ENCODE measurements at regions not wholly inside any gene's neighbourhood (a gene's known extent, or its start where the extent isn't known, plus 50 kb on each side); places are given as distances from the start of the nearest gene placed in this dataset.

DNA sequence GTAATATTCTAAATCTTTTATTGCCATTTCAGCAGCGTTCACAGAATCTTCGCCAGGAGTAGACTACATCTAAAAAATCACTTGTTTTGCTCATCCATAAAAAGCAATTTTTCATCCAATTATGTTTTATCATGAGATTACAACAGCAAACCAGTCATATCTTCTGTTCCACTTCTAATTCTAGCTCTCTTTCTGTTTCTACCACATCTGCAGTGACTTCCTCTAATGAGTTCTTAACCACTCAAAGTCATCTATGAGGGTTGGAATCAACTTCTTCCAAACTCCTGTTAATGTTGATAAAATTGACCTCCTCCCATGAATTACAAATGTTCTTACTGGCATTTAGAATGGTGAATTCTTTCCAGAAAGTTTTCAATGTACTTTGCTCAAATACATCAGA lies 174.4 kb upstream of the BRWD3 start:
- TF ChIP-seq, protein P1, sequence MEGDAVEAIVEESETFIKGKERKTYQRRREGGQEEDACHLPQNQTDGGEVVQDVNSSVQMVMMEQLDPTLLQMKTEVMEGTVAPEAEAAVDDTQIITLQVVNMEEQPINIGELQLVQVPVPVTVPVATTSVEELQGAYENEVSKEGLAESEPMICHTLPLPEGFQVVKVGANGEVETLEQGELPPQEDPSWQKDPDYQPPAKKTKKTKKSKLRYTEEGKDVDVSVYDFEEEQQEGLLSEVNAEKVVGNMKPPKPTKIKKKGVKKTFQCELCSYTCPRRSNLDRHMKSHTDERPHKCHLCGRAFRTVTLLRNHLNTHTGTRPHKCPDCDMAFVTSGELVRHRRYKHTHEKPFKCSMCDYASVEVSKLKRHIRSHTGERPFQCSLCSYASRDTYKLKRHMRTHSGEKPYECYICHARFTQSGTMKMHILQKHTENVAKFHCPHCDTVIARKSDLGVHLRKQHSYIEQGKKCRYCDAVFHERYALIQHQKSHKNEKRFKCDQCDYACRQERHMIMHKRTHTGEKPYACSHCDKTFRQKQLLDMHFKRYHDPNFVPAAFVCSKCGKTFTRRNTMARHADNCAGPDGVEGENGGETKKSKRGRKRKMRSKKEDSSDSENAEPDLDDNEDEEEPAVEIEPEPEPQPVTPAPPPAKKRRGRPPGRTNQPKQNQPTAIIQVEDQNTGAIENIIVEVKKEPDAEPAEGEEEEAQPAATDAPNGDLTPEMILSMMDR (IDR thresholded peaks at IDR 0.05 in 8 of 11, conservative IDR thresholded peaks at IDR 0.05 in 3 of 11) = no peak
- TF ChIP-seq POLR2AphosphoS5 (IDR thresholded peaks at IDR 0.05) = no peak
